Inferior parietal cortex (tissue), 1 donor: ENCODE measurements at regions not wholly inside any gene's neighbourhood (a gene's known extent, or its start where the extent isn't known, plus 50 kb on each side); places are given as distances from the start of the nearest gene placed in this dataset.
"Not testable (repeated sequence)": the region's sequence is repeated elsewhere in the genome, so short reads cannot be mapped to it uniquely, and the experiment has no call there.

ENCODE experiments used
- DNase-seq: peaks from one replicate; pipeline ENCODE4 v3.0.0-alpha.2; 2016; ENCODE audit errors: extremely low spot score

- no peak for DNase-seq
Measured at GRCh38 chr3:134106580-134106979, 76.9 kb upstream of the SLCO2A1 start.

GRCh38 chr3:134105876-134106556 is 76.3 kb upstream of the SLCO2A1 start:
- no peak for DNase-seq

GRCh38 chr3:134104031-134104430 is 74.3 kb upstream of the SLCO2A1 start:
- DNase-seq, result no peak

GRCh38 chr3:134103470-134103869 is 73.7 kb upstream of the SLCO2A1 start:
- DNase-seq, result peak; percentile 5

- no peak for DNase-seq
Measured at GRCh38 chr3:134102976-134103375, 73.3 kb upstream of the SLCO2A1 start.

- DNase-seq, result not testable (repeated sequence)
Measured at GRCh38 chr3:134096214-134096613, 66.5 kb upstream of the SLCO2A1 start.

GRCh38 chr3:134095005-134095404 is 65.3 kb upstream of the SLCO2A1 start:
- no peak for DNase-seq

- no peak for DNase-seq
Measured at GRCh38 chr3:134094491-134094890, 64.8 kb upstream of the SLCO2A1 start.

- no peak for DNase-seq
Measured at GRCh38 chr3:134093956-134094355, 64.2 kb upstream of the SLCO2A1 start.

GRCh38 chr3:134092208-134092701 is 62.5 kb upstream of the SLCO2A1 start:
- DNase-seq, result no peak

- DNase-seq, result no peak
Measured at GRCh38 chr3:134090031-134090430, 60.3 kb upstream of the SLCO2A1 start.

- DNase-seq, result peak; percentile 18
Measured at GRCh38 chr3:134087060-134087974, 57.6 kb upstream of the SLCO2A1 start.

GRCh38 chr3:134086616-134087015 is 56.9 kb upstream of the SLCO2A1 start:
- DNase-seq, result no peak

- no peak for DNase-seq
Measured at GRCh38 chr3:134085034-134085775, 55.5 kb upstream of the SLCO2A1 start.

GRCh38 chr3:134084242-134084950 is 54.7 kb upstream of the SLCO2A1 start:
- no peak for DNase-seq

- no peak for DNase-seq
Measured at GRCh38 chr3:134083626-134084241, 54.0 kb upstream of the SLCO2A1 start.

GRCh38 chr3:134083008-134083407 is 53.3 kb upstream of the SLCO2A1 start:
- DNase-seq, result no peak

- DNase-seq, result no peak
Measured at GRCh38 chr3:134082582-134082981, 52.9 kb upstream of the SLCO2A1 start.

- no peak for DNase-seq
Measured at GRCh38 chr3:134081211-134081610, 51.5 kb upstream of the SLCO2A1 start.

- DNase-seq, result no peak
Measured at GRCh38 chr3:134080761-134081160, 51.0 kb upstream of the SLCO2A1 start.

GRCh38 chr3:134079761-134080160 is 50.0 kb upstream of the SLCO2A1 start:
- DNase-seq, result no peak
